Vagina (tissue), 2 donors: ENCODE measurements at regions not wholly inside any gene's neighbourhood (a gene's known extent, or its start where the extent isn't known, plus 50 kb on each side); places are given as distances from the start of the nearest gene placed in this dataset.

ENCODE experiments used
- CTCF ChIP-seq, 3 experiments: fragments of 450-650 bp in 2 of 3; fragments of 200-600 bp in 1 of 3; sonication (generic) in 1 of 3; IDR thresholded peaks; one replicate each; pipeline ENCODE4 v1.5.1; 2017 to 2019; ENCODE audit warnings: antibody characterized with exemption in 3 of 3, mild to moderate bottlenecking in 2 of 3, moderate library complexity in 2 of 3
- POLR2A ChIP-seq, 2 donors: fragments of 450-650 bp; IDR thresholded peaks; one replicate each; pipeline ENCODE4 v1.6.1; 2017; ENCODE audit warnings: antibody characterized with exemption in 2 of 2, mild to moderate bottlenecking in 2 of 2, moderate library complexity in 2 of 2
- POLR2AphosphoS5 ChIP-seq, 2 donors: sonication (generic); formaldehyde crosslinking; IDR thresholded peaks; one replicate each; pipeline ENCODE4 v1.9.0; 2017; ENCODE audit warnings: antibody characterized with exemption in 2 of 2, mild to moderate bottlenecking in 2 of 2, low read depth in 1 of 2; ENCODE audit not compliant: insufficient read depth in 1 of 2

- no peak for TF ChIP-seq CTCF (IDR thresholded peaks at IDR 0.05)
- TF ChIP-seq POLR2AphosphoS5 (IDR thresholded peaks at IDR 0.05; ENCODE audit: insufficient read depth in 1 of 2, low read depth in 1 of 2), result no peak
- TF ChIP-seq POLR2A (IDR thresholded peaks at IDR 0.05), result no peak
Measured at GRCh38 chr18:28476302-28476701, 299.4 kb upstream of the CDH2 start.
